ENCODE measurements at regions not wholly inside any gene's neighbourhood (a gene's known extent, or its start where the extent isn't known, plus 50 kb on each side); places are given as distances from the start of the nearest gene placed in this dataset.

- Histone ChIP-seq H3K4me3 (ENCODE audit: low read depth, low read length, poor library complexity, severe bottlenecking) (no peak overlapping the region), H3K27ac (ENCODE audit: low read depth, low read length, poor library complexity, severe bottlenecking) (no peak overlapping the region), H4K20me1 (ENCODE audit: insufficient read depth, low read length) (no peaks in the 10 kb centered on the region), H3K9me2 (ENCODE audit: low read depth, low read length) (no peaks in the 10 kb centered on the region), H3F3A (ENCODE audit: insufficient read depth, low read length) (no peaks in the 10 kb centered on the region), H3K9me3 (ENCODE audit: low read length) (no peaks in the 10 kb centered on the region), H2AFZ (ENCODE audit: low read length) (no peak overlapping the region), H3K4me2 (ENCODE audit: low read length) (no peak overlapping the region), H3K4me1 (ENCODE audit: insufficient read depth, low read length, severe bottlenecking) (no peaks in the 10 kb centered on the region), H3K9ac (ENCODE audit: low read length) (no peak overlapping the region), H3K36me3 (ENCODE audit: insufficient read depth, low read length) (no peaks in the 10 kb centered on the region), H3K27me3 (ENCODE audit: insufficient read depth, low read length) (no peaks in the 10 kb centered on the region), H3K79me2 (ENCODE audit: insufficient read depth, low read length) (no peaks in the 10 kb centered on the region)
- TF ChIP-seq EZH2 (IDR thresholded peaks at IDR 0.05; ENCODE audit: borderline replicate concordance, low read length) (no peak), CTCF (IDR thresholded peaks at IDR 0.05; ENCODE audit: low read length) (no peak)
Measured at GRCh38 chr12:93115198-93115601, 186.1 kb upstream of the EEA1 start.

- no peak for TF ChIP-seq CTCF (IDR thresholded peaks at IDR 0.05; ENCODE audit: low read length)
- TF ChIP-seq EZH2 (IDR thresholded peaks at IDR 0.05; ENCODE audit: borderline replicate concordance, low read length): no peak
- H3K4me2 ChIP-seq (ENCODE audit: low read length): no peak overlapping the region
Measured at GRCh38 chr12:93115646-93116045, 186.6 kb upstream of the EEA1 start.

GRCh38 chr12:93116632-93117031 lies 187.5 kb upstream of the EEA1 start:
- no peak overlapping the region for H2AFZ ChIP-seq (ENCODE audit: low read length)
- H3K4me2 ChIP-seq (ENCODE audit: low read length): no peak overlapping the region
- no peaks in the 10 kb centered on the region for H3F3A ChIP-seq (ENCODE audit: insufficient read depth, low read length)
- no peaks in the 10 kb centered on the region for H4K20me1 ChIP-seq (ENCODE audit: insufficient read depth, low read length)
- H3K79me2 ChIP-seq (ENCODE audit: insufficient read depth, low read length): no peaks in the 10 kb centered on the region
- no peaks in the 10 kb centered on the region for H3K36me3 ChIP-seq (ENCODE audit: insufficient read depth, low read length)
- no peaks in the 10 kb centered on the region for H3K27me3 ChIP-seq (ENCODE audit: insufficient read depth, low read length)
- H3K9me3 ChIP-seq (ENCODE audit: low read length): no peaks in the 10 kb centered on the region
- no peaks in the 10 kb centered on the region for H3K9me2 ChIP-seq (ENCODE audit: low read depth, low read length)
- H3K9ac ChIP-seq (ENCODE audit: low read length): no peak overlapping the region
- no peak overlapping the region for H3K27ac ChIP-seq (ENCODE audit: low read depth, low read length, poor library complexity, severe bottlenecking)
- no peaks in the 10 kb centered on the region for H3K4me1 ChIP-seq (ENCODE audit: insufficient read depth, low read length, severe bottlenecking)
- TF ChIP-seq CTCF (IDR thresholded peaks at IDR 0.05; ENCODE audit: low read length): no peak
- no peak for TF ChIP-seq EZH2 (IDR thresholded peaks at IDR 0.05; ENCODE audit: borderline replicate concordance, low read length)
- H3K4me3 ChIP-seq (ENCODE audit: low read depth, low read length, poor library complexity, severe bottlenecking): no peak overlapping the region

More at GRCh38 chr12:93115646-93116045, 186.6 kb upstream of the EEA1 start:
- Histone ChIP-seq H3K9me3 (ENCODE audit: low read length) (no peaks in the 10 kb centered on the region), H3K27ac (ENCODE audit: low read depth, low read length, poor library complexity, severe bottlenecking) (no peak overlapping the region), H3K4me3 (ENCODE audit: low read depth, low read length, poor library complexity, severe bottlenecking) (no peak overlapping the region), H3F3A (ENCODE audit: insufficient read depth, low read length) (no peaks in the 10 kb centered on the region), H4K20me1 (ENCODE audit: insufficient read depth, low read length) (no peaks in the 10 kb centered on the region), H3K79me2 (ENCODE audit: insufficient read depth, low read length) (no peaks in the 10 kb centered on the region), H3K9me2 (ENCODE audit: low read depth, low read length) (no peaks in the 10 kb centered on the region), H3K9ac (ENCODE audit: low read length) (no peak overlapping the region), H3K27me3 (ENCODE audit: insufficient read depth, low read length) (no peaks in the 10 kb centered on the region), H3K36me3 (ENCODE audit: insufficient read depth, low read length) (no peaks in the 10 kb centered on the region), H2AFZ (ENCODE audit: low read length) (no peak overlapping the region), H3K4me1 (ENCODE audit: insufficient read depth, low read length, severe bottlenecking) (no peaks in the 10 kb centered on the region)
